Osteocyte (in vitro differentiated cells): ENCODE measurements at regions not wholly inside any gene's neighbourhood (a gene's known extent, or its start where the extent isn't known, plus 50 kb on each side); places are given as distances from the start of the nearest gene placed in this dataset.

ENCODE experiments used
- DNase-seq: peaks from one replicate; pipeline ENCODE4 v3.0.0; 2021; ENCODE audit warnings: mixed read lengths; ENCODE audit not compliant: unreplicated experiment; ENCODE audit errors: extremely low spot score
- H3K27ac Mint-ChIP-seq: one replicate; pipeline ENCODE4 v1.8.0; 2021; ENCODE audit warnings: mild to moderate bottlenecking, mixed read lengths; ENCODE audit not compliant: unreplicated experiment
- H3K27me3 Mint-ChIP-seq: one replicate; pipeline ENCODE4 v1.8.0; 2021; ENCODE audit warnings: mixed read lengths; ENCODE audit not compliant: unreplicated experiment
- H3K36me3 Mint-ChIP-seq: one replicate; pipeline ENCODE4 v1.8.0; 2021; ENCODE audit warnings: mixed read lengths; ENCODE audit not compliant: unreplicated experiment
- H3K4me1 Mint-ChIP-seq: one replicate; pipeline ENCODE4 v1.8.0; 2021; ENCODE audit warnings: mixed read lengths; ENCODE audit not compliant: unreplicated experiment
- H3K4me3 Mint-ChIP-seq: one replicate; pipeline ENCODE4 v1.8.0; 2021; ENCODE audit warnings: mild to moderate bottlenecking, moderate library complexity, mixed read lengths; ENCODE audit not compliant: unreplicated experiment
- H3K9me3 Mint-ChIP-seq: one replicate; pipeline ENCODE4 v1.8.0; 2021; ENCODE audit warnings: mixed read lengths; ENCODE audit not compliant: unreplicated experiment
- TF ChIP-seq, protein P1 (sequence below): fragments of 200-600 bp; sonication (generic); IDR thresholded peaks from 2 replicates; pipeline ENCODE4 v1.5.0; 2021; ENCODE audit warnings: antibody characterized with exemption, mild to moderate bottlenecking, moderate library complexity

DNA sequence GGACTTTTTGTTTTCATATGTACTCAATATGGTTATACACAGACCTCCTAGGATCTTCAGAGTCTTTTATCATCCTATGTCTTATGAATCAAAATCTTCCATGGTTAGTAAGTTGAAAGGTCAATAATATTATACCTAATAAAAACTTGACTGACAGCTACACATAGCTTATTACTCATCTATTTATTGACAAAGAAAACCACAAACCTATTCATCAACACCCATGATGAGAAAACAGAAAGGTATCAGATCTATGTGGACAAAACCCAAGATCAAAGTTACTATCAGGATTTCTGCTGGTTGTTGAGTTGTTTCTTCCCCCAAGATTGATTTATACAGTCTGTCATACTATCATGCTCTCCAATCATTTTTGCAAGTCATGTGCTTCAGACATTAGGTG, 460.1 kb upstream of the MANEA start:
- no peaks in the 10 kb centered on the region for H3K4me1 Mint-ChIP-seq
- H3K27me3 Mint-ChIP-seq = no peaks in the 10 kb centered on the region
- no peaks in the 10 kb centered on the region for H3K9me3 Mint-ChIP-seq
- H3K27ac Mint-ChIP-seq = no peak overlapping the region
- no peak for DNase-seq
- no peaks in the 10 kb centered on the region for H3K36me3 Mint-ChIP-seq
- H3K4me3 Mint-ChIP-seq = no peak overlapping the region
- TF ChIP-seq, protein P1, sequence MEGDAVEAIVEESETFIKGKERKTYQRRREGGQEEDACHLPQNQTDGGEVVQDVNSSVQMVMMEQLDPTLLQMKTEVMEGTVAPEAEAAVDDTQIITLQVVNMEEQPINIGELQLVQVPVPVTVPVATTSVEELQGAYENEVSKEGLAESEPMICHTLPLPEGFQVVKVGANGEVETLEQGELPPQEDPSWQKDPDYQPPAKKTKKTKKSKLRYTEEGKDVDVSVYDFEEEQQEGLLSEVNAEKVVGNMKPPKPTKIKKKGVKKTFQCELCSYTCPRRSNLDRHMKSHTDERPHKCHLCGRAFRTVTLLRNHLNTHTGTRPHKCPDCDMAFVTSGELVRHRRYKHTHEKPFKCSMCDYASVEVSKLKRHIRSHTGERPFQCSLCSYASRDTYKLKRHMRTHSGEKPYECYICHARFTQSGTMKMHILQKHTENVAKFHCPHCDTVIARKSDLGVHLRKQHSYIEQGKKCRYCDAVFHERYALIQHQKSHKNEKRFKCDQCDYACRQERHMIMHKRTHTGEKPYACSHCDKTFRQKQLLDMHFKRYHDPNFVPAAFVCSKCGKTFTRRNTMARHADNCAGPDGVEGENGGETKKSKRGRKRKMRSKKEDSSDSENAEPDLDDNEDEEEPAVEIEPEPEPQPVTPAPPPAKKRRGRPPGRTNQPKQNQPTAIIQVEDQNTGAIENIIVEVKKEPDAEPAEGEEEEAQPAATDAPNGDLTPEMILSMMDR = no peak

DNA sequence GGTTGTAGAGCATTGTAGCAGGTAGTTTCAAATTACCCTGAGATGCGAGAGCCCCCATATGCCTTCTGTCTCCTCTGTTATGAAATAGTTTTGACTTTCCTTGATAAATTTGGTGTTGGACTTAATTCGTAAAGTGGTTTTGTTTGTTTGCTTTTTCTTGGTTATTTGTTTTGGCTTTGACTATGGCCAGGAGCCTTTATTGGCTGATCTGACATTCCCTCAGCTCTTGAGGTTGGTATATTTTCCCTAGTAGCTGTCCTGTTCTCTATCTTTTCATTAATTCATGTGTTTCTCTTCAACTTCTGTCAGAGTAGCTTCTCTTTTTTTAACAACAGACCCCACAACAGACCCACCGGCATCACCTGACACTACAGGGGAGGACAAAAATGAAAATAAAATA, 457.4 kb upstream of the MANEA start:
- no peaks in the 10 kb centered on the region for H3K36me3 Mint-ChIP-seq
- no peak for DNase-seq
- H3K4me1 Mint-ChIP-seq = no peaks in the 10 kb centered on the region
- H3K9me3 Mint-ChIP-seq = no peaks in the 10 kb centered on the region
- no peak overlapping the region for H3K27ac Mint-ChIP-seq
- TF ChIP-seq, protein P1 = no peak
- peaks cover 6% of the 10 kb centered on the region for H3K27me3 Mint-ChIP-seq
- no peak overlapping the region for H3K4me3 Mint-ChIP-seq

GRCh38 chr6:95120984-95121383, 456.4 kb upstream of the MANEA start:
- no peak overlapping the region for H3K4me3 Mint-ChIP-seq
- H3K36me3 Mint-ChIP-seq = no peaks in the 10 kb centered on the region
- H3K4me1 Mint-ChIP-seq = no peaks in the 10 kb centered on the region
- no peak for DNase-seq
- no peaks in the 10 kb centered on the region for H3K9me3 Mint-ChIP-seq
- TF ChIP-seq, protein P1 = no peak
- peaks cover 7% of the 10 kb centered on the region for H3K27me3 Mint-ChIP-seq
- no peak overlapping the region for H3K27ac Mint-ChIP-seq

DNA sequence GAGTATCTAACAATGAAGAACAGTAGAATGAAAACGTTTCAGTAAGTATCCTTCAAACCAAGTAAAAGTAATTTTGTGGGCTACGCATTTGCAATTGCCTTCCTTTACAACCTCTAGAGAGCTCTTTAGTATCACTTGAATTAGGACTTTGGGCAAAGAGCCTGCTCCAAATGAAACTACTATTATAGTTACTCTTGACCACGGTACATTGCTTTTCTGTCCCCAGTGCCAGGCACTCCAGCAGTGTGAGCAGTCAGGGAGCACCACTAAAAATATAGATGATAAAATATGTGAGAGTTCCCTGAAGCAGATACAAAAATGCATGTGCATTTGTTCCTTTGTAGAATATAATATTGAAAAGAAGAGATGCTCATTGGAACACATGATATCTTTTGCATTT, 450.1 kb upstream of the MANEA start:
- no peak overlapping the region for H3K27ac Mint-ChIP-seq
- no peaks in the 10 kb centered on the region for H3K9me3 Mint-ChIP-seq
- no peak overlapping the region for H3K4me3 Mint-ChIP-seq
- H3K36me3 Mint-ChIP-seq = no peaks in the 10 kb centered on the region
- H3K27me3 Mint-ChIP-seq = peaks cover 16% of the 10 kb centered on the region
- TF ChIP-seq, protein P1 = no peak
- H3K4me1 Mint-ChIP-seq = no peaks in the 10 kb centered on the region
- no peak for DNase-seq

DNA sequence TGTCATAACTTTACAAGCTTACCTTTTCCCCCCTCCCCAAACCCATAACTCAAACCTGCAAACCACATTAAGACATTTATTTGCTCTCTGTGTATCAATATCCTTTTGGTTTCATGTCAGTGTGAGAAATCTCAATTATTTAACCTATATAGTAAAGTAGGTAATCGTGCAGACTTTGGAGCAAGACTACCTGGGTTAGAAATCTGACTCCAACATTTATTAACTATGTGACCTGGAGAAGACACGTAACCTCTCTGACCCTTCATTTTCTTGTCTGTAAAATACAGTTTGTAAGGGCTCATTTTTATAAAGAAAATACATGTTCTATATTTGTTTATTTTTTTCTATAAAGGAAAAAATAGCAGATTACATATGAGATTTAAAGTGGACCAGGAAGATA, 448.9 kb upstream of the MANEA start:
- no peaks in the 10 kb centered on the region for H3K4me1 Mint-ChIP-seq
- TF ChIP-seq, protein P1 = no peak
- no peak for DNase-seq
- H3K27ac Mint-ChIP-seq = no peak overlapping the region
- no peak overlapping the region for H3K4me3 Mint-ChIP-seq
- H3K9me3 Mint-ChIP-seq = no peaks in the 10 kb centered on the region
- no peaks in the 10 kb centered on the region for H3K36me3 Mint-ChIP-seq
- peaks cover 16% of the 10 kb centered on the region for H3K27me3 Mint-ChIP-seq
